ENCODE measurements at regions not wholly inside any gene's neighbourhood (a gene's known extent, or its start where the extent isn't known, plus 50 kb on each side); places are given as distances from the start of the nearest gene placed in this dataset.
"Not testable (repeated sequence)": the region's sequence is repeated elsewhere in the genome, so short reads cannot be mapped to it uniquely, and the experiment has no call there.

DNA sequence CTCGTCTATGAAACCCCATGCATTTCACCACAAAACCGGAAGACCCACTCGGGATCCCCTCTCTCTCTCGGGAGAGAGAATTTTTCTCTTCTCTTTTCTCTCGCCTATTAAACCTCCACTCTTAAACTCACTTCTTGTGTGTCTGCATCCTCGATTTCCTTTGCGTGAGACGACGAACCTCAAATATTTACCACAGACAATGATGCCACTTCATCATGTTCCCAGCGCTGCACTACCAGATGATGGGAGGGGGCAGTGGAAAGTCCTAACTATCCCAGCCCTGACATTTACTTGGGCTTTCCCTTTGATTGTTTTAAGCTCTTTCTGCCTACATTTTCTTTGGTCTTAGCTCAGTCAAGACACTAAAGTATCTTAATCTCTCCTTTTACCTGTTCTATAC, 906.7 kb downstream of the GRID1 start:
- no peak for DNase-seq (ENCODE audit: low spot score)

DNA sequence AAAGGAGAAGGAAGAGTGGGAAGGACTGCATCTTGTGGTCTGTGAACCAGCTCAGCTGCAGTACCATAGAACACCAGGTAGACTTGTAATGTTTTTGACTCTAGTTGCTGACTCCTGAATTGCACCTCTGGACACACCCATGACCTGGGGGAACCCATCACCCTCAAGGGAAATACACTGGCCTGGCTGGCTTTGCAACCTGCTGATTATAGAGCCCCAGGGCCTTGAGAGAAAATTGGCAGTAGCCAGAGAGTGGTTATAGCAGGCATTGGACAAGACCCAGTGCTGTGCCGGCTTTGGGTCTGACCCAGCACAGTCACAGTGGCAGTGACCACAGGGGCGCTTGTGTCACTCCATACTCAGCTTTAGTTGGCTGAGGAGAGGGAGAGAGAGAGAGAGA, 902.3 kb downstream of the GRID1 start:
- no peak for DNase-seq (ENCODE audit: low spot score)

GRCh38 chr10:85477979-85478378, 888.6 kb downstream of the GRID1 start:
- no peak for DNase-seq (ENCODE audit: low spot score)

- DNase-seq (ENCODE audit: low spot score): no peak
Measured at GRCh38 chr10:85490431-85490830, 876.2 kb downstream of the GRID1 start.

DNA sequence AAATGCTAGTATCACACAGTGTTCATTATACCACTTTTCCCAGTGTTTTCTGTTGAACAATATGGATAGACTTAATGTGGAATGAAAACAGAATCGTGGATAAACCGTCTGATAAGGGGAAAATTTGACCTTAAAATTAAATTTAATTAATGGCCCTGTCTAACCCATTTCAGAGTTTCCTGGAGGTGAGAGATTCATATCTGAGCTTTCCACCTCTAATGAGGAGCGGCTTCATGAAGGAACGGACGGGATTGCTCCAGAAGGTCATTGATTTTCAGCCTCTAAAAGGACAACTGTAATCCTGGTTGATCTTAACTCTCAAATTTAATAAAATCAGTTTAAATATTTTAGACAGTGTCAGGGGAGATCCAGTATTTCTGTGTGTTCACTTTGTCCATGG, 874.9 kb downstream of the GRID1 start:
- DNase-seq (ENCODE audit: low spot score): no peak

DNA sequence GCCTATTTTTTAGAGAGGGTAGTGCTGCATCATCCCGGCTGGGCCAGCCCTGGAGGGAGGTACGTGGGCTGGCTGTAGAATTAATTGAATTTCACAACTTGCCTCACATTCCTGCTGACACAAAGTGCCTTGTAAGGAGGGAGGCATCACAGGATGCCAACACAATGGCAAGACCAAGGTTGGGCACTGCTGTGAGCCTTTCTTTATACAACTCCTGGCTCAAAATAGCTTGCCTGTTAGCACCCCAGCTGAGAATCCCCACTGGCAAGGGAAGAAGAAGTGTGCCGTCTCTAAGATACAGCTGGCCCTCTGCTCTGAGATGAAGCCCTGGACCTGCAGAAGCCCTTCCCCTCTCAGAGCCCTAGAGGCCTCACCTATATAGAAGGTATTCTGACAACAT, 873.9 kb downstream of the GRID1 start:
- no peak for DNase-seq (ENCODE audit: low spot score)

- DNase-seq (ENCODE audit: low spot score): no peak
Measured at GRCh38 chr10:85493703-85494102, 872.9 kb downstream of the GRID1 start.

DNA sequence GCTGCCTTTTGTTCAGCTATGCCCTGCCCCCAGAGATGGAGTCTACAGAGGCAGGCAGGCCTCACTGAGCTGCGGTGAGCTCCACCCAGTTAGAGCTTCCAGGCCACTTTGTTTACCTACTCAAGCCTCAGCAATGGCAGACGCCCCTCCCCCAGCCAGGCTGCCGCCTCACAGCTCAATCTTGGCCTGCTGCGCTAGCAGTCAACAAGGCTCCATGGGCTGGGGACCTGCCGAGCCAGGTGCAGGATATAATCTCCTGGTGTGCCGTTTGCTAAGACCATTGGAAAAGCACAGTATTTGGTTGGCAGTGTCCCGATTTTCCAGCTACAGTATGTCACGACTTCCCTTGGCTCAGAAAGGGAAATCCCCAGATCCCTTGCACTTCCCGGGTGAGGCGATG, 862.0 kb downstream of the GRID1 start:
- DNase-seq (ENCODE audit: low spot score): not testable (repeated sequence)

GRCh38 chr10:85508159-85508558, 858.4 kb downstream of the GRID1 start:
- DNase-seq (ENCODE audit: low spot score): no peak

DNA sequence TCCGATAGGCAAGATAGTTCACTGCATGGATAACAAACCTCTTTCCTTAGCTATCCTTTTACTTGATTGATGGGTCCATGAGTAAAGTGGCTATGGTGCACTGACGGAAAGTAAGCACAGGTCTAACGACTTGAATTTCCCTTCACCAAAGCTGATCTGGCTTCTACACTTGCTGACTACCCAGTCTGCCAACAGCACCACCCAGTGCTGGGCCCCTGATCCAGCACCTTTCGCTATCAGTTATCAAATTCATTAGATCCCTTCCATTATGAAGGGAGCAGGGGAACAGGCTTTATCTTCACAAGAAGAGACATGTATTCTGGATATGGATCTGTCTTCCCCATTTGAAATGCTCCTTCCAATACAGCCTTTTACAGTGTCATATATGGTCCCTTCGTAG, 855.9 kb downstream of the GRID1 start:
- no peak for DNase-seq (ENCODE audit: low spot score)

DNA sequence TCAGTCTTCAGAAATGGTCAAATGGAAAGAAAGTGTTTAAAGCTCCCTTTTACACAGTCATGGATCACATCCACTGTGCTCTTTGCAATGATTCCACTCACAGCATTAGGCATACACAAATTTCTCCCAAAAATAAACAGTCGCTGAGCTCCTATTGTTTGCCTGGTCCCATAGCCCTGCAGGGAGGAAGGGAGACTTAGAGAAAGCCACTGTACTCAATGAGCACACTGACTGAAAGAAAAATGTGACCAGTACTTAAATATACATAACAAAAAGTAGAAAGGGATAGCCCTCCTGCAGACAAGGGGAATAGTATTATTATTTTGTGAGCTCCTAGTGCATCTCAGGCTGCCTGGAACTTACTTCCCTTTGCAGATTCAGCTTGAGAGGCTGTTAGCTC, 853.2 kb downstream of the GRID1 start:
- DNase-seq (ENCODE audit: low spot score): no peak

GRCh38 chr10:85515316-85515715, 851.3 kb downstream of the GRID1 start:
- DNase-seq (ENCODE audit: low spot score): no peak

DNA sequence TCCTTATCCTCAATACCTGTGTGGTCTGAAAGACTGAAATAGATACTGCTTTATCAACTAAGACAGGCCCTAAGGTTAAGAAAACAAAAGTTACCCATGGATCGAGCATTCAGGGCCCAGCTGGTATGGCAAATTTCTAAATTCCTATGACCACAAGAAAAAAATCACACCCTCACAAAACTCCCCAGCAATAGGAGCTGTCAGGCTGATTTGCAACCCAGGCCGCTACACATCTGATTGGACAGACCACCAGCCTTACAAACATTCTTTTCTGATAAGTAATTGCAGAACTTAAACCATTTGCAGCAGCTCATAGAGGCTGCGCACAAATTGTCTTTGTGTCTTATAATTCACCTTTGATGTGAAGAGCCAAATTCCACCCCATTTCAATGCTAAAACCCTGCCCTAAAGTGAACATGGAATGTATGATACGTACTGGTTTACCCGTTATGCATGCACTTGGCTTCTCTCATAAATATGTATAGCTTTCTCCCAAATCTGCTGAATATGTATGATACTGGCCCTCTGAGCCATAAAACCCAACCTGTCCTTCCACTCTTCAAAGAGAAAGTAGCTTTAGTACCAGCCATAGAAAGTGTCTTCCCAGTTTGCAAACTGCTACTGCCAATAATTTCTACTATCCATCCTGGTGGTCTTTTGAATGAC, 842.5 kb downstream of the GRID1 start:
- no peak for DNase-seq (ENCODE audit: low spot score)

GRCh38 chr10:85527616-85528317, 838.8 kb downstream of the GRID1 start:
- DNase-seq (ENCODE audit: low spot score): no peak

- no peak for DNase-seq (ENCODE audit: low spot score)
Measured at GRCh38 chr10:85528318-85528652, 838.3 kb downstream of the GRID1 start.

- no peak for DNase-seq (ENCODE audit: low spot score)
Measured at GRCh38 chr10:85531706-85532105, 834.9 kb downstream of the GRID1 start.

DNA sequence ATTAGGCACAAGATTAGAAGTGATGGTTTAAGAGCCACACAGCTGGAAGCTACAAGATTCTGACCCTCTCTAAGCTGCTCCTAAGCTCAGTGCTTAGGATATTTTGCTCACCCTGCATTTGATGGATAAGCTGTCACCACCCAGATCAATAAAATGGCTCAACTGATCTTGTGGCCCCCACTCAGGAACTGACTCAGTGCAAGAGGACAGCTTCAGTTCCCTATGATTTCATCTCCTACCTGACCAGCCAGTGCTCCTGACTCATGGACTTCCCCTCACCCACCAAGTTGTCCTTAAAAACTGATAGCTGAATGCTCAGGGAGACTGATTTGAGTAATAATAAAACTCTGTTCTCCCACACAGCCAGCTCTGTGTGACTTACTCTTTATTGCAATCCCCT, 833.8 kb downstream of the GRID1 start:
- DNase-seq (ENCODE audit: low spot score): no peak

GRCh38 chr10:85535926-85536325, 830.7 kb downstream of the GRID1 start:
- DNase-seq (ENCODE audit: low spot score): no peak

DNA sequence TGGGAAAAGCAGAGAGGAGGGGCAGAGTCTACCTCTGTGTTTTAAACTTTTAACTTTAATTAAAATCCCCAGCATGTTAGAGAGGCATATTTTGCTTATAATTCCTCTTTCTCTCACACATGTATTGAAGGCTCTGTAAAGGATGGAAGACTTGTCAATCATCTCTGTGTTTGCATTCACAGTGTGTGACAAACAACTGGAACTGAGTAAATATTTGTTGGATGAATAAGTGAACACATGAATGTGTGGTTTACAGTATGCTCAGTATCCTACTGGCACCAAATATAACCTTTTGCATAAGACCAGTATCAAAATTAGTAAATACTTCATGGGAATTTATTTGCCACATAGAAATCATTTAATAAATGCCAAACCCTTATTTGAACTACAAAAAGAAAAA, 829.0 kb downstream of the GRID1 start:
- DNase-seq (ENCODE audit: low spot score): no peak

GRCh38 chr10:85538601-85539000, 828.0 kb downstream of the GRID1 start:
- no peak for DNase-seq (ENCODE audit: low spot score)

DNA sequence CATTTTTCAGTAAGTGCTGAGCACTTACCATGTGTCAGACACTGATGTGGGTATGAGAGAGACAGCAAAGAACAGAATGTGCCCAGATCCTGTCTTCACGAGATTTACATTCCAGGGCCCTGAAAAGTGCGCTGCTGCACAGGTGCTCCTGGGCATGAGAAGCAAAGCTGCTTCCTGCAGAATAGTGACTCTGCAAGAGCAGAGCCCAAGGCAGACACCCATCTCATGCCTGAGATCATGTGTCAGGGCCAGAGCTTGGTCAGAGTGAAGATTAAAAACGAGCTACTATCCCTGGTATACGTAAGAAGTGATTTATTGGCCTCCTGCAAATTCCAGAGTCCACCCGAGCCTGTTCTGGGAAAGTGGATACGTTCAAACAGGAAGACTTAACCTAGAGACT, 824.4 kb downstream of the GRID1 start:
- no peak for DNase-seq (ENCODE audit: low spot score)

DNA sequence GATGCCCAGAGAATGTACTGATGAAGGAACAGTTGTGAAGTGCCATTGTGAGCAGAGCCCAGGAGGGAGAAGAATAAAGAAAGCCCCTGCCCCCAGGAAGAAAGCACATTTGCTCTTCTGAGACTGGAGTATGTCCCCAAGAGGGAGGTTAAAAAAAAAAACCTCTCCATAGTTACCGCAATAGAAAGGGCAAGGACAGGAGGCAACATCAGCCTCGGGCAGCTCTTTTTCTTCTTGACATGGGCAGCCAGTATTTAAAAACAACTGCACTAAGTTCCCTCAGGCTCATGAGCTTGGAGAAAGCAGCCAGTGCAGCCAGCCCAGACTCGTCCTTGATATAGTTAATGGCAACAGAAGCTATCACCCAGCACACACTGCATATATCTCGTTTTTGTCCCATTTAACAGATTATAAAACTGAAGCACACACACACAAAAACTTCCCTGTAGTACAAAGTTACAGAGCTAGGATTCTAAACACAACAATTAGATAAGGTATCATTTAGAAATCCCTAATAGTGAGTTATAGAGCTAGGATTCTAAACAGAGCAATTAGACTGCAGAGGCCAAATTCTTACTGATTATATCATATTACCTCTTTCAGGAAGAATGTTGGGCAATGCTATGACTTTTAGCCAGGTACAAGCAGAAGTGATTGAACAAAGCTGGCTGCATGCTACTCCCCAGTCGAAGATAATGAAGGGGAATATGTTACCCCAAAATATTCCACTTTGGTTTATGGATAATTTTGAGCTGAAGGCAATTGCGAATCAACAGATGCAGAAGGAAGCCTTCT, 823.5 kb downstream of the GRID1 start:
- DNase-seq (ENCODE audit: low spot score): no peak

GRCh38 chr10:85544956-85545355, 821.6 kb downstream of the GRID1 start:
- no peak for DNase-seq (ENCODE audit: low spot score)
